AG04450 (cell line): ENCODE measurements at regions not wholly inside any gene's neighbourhood (a gene's known extent, or its start where the extent isn't known, plus 50 kb on each side); places are given as distances from the start of the nearest gene placed in this dataset.
"Not testable (repeated sequence)": the region's sequence is repeated elsewhere in the genome, so short reads cannot be mapped to it uniquely, and the experiment has no call there.

Experiments
- CTCF ChIA-PET: fragments of 300-600, 350-600 bp; formaldehyde crosslinking; extraction: SDS; loops from one replicate; lab custom pipeline; 2022; ENCODE audit warnings: antibody characterized with exemption, inconsistent platforms; lab: Charles Lee
- POLR2A ChIA-PET: fragments of 350-600 bp; formaldehyde crosslinking; extraction: SDS; loops from one replicate; lab custom pipeline; 2021; ENCODE audit warnings: antibody characterized with exemption, inconsistent platforms; lab: Yijun Ruan, JAX
- DNase-seq: peaks from one replicate; pipeline ENCODE4 v3.0.0-alpha.2; 2011; ENCODE audit warnings: low read depth, low spot score
- H3K27ac ChIP-seq: one replicate; pipeline ENCODE4 v1.5.1; 2012; ENCODE audit warnings: low read depth, low read length, control low read depth
- H3K27me3 ChIP-seq: one replicate; pipeline ENCODE4 v1.6.0; 2012; ENCODE audit warnings: low read length; ENCODE audit not compliant: control insufficient read depth, insufficient read depth
- H3K4me3 ChIP-seq: 2 replicates; pipeline ENCODE4 v1.5.1; 2011; ENCODE audit warnings: mild to moderate bottlenecking, low read depth, low read length, control low read depth
- H3K9me3 ChIP-seq: 2 replicates; pipeline ENCODE4 v1.5.1; 2012; ENCODE audit warnings: low read length; ENCODE audit not compliant: control insufficient read depth, insufficient read depth
- TF ChIP-seq, protein P1 (sequence below): IDR thresholded peaks from 2 replicates; pipeline ENCODE4 v1.5.1; 2011; ENCODE audit warnings: low read depth, low read length, control low read depth, inconsistent platforms

DNA sequence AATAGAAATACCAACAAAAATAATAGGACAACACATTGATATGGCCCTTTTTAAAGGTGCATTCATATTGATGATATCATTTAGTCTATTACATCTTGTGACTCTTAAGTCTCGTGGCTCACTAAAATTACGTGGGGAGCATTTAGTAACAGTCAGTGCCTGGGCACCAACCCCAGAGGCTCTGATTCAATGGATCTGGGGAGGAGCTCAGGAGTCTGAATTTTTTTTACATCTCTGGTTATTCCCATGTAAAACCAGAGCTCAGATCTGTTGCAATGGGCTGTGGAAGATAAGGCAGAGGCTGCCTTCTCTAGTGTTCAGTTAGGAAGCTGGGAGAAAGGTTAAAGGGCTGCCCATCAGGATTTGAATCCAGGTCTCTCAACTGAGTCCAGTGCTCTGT is 549.9 kb upstream of the CDH5 start:
- POLR2A ChIA-PET: no interaction called here

DNA sequence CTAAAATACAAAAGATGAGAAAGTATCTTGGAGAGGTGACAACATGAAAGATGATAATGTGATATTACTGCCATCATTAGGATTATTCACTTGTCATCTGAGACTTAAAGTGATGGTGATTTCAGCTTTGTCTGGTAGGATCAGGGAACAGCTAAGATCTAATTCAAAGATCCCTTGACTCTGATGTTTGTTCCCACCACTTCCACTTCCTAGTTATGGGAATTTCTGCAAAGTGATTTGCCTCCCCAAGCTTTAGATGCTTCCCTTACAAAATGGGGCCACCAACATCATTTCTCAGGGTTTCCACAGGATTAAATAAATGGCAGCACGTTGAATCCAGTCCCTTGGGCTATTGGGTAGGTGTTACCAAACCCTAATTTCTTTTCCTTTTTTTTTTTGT is 550.8 kb upstream of the CDH5 start:
- H3K27ac ChIP-seq: no peak overlapping the region
- H3K27me3 ChIP-seq: no peaks in the 10 kb centered on the region
- H3K4me3 ChIP-seq: no peak overlapping the region
- H3K9me3 ChIP-seq: no peaks in the 10 kb centered on the region
- TF ChIP-seq, protein P1, sequence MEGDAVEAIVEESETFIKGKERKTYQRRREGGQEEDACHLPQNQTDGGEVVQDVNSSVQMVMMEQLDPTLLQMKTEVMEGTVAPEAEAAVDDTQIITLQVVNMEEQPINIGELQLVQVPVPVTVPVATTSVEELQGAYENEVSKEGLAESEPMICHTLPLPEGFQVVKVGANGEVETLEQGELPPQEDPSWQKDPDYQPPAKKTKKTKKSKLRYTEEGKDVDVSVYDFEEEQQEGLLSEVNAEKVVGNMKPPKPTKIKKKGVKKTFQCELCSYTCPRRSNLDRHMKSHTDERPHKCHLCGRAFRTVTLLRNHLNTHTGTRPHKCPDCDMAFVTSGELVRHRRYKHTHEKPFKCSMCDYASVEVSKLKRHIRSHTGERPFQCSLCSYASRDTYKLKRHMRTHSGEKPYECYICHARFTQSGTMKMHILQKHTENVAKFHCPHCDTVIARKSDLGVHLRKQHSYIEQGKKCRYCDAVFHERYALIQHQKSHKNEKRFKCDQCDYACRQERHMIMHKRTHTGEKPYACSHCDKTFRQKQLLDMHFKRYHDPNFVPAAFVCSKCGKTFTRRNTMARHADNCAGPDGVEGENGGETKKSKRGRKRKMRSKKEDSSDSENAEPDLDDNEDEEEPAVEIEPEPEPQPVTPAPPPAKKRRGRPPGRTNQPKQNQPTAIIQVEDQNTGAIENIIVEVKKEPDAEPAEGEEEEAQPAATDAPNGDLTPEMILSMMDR: no peak
- ChIA-PET POLR2A (no interaction called here), CTCF (no interaction called here)
- DNase-seq: no peak

More for the DNA sequence above, 549.9 kb upstream of the CDH5 start:
- no peaks in the 10 kb centered on the region for H3K9me3 ChIP-seq
- no peak overlapping the region for H3K4me3 ChIP-seq
- no peak overlapping the region for H3K27ac ChIP-seq
- no peak for DNase-seq
- TF ChIP-seq, protein P1: no peak
- no peaks in the 10 kb centered on the region for H3K27me3 ChIP-seq
- CTCF ChIA-PET: no interaction called here

DNA sequence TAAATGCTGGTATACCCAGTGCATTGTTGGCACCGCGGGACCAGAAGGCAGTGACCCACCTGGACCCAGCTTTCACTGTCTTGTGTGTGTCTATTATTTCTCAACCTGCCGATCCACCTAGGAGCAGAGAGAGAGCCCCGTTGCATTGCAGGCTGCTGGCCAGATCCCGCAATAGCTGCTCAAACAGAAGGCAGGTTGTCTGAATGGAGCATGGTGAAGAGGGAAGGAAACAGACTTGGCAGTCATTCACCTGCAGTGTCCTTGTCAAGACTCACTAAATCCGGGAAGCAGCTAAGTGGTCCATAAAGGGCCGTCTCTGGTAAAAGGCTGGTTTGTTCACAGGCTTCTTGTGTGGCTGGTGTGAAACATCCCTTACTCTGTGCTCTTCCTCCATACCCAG is 552.6 kb upstream of the CDH5 start:
- DNase-seq, H3K27me3 ChIP-seq, CTCF ChIA-PET, H3K9me3 ChIP-seq, H3K4me3 ChIP-seq, H3K27ac ChIP-seq, POLR2A ChIA-PET: not testable (repeated sequence)

DNA sequence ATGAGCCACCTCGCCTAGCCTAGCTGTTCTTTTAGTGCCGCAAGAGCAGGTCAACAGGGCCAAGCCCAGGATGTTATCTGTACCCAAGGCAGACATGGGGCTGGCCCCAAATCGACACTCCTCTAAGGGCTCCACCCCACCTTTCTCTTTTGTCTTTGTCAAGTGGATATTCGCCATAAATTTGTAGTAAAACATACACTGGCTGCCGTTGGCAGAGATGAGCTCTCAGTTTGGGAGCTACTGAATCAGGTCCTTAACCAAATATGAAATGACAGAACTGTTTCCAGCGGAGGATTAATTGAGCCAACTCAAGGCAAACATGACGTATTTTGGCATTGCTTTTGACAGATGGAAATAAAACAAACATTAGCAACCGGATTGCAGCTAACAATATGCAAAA is 556.9 kb upstream of the CDH5 start:
- DNase-seq: no peak
- no peak overlapping the region for H3K27ac ChIP-seq
- CTCF ChIA-PET: no interaction called here

DNA sequence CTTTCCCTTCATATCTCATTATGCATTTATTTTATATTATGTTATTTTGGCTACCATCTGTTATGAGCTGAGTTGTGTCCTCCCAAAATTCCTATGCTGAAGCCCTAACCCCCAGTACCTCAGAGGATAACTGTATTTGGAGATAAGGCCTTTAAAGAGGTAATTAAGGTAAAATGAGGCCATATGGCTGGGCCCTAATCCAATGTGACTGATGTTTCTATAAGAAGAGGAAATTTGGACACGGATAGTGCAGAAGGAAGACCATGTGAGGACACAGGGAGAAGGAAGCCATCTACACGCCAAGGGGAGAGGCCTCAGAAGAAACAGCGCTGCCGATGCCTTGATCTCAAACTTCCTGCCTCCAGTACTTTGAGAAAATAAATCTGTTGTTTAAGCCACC is 557.7 kb upstream of the CDH5 start:
- TF ChIP-seq, protein P1: no peak
- Histone ChIP-seq H3K27ac (no peak overlapping the region), H3K9me3 (no peaks in the 10 kb centered on the region), H3K4me3 (no peak overlapping the region), H3K27me3 (peaks cover 2% of the 10 kb centered on the region)
- DNase-seq: no peak
- CTCF ChIA-PET: no interaction called here
- POLR2A ChIA-PET: no interaction called here

More for the DNA sequence above, 556.9 kb upstream of the CDH5 start:
- TF ChIP-seq, protein P1: no peak
- POLR2A ChIA-PET: interaction anchor here (0.6 kb wide), 1 partner anchor 439 kb away, joined by 6 read pairs; no protein-coding TSS in a partner anchor
- H3K9me3 ChIP-seq: no peaks in the 10 kb centered on the region
- no peak overlapping the region for H3K4me3 ChIP-seq
- H3K27me3 ChIP-seq: no peaks in the 10 kb centered on the region

DNA sequence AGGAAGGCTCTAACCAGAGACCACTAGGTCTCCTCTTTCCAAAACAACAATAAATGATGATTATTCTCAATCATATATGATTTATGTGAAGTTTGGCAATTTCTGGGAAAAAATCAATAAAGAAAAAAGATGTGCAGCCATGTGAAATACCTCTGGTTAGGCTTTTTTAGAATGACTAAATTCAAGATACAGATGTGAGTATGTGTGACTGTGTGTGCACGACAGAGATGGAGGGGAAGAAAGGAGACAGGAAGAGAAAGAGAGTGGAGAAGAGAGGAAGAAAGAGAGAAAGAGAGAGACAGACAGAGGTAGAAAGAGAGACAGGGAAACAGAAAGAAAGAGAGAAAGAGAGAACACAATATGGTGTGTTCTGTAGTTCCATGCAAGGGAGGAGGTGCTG is 558.6 kb upstream of the CDH5 start:
- ChIA-PET CTCF (no interaction called here), POLR2A (no interaction called here)
- Histone ChIP-seq H3K27ac (no peak overlapping the region), H3K4me3 (no peak overlapping the region), H3K9me3 (no peaks in the 10 kb centered on the region), H3K27me3 (peaks cover 2% of the 10 kb centered on the region)
- no peak for DNase-seq
- TF ChIP-seq, protein P1: no peak

DNA sequence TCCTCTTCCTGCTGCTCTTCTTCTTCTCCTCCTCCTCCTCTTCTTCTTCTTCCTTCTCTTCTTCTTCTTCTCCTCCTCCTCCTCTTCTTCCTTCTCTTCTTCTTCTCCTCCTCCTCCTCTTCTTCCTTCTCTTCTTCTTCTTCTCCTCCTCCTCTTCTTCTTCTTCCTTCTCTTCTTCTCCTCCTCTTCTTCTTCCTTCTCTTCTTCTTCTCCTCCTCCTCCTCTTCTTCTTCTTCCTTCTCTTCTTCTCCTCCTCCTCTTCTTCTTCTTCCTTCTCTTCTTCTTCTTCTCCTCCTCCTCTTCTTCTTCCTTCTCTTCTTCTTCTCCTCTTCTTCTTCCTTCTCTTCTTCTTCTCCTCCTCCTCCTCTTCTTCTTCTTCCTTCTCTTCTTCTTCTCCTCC is 560.8 kb upstream of the CDH5 start:
- not testable (repeated sequence) for DNase-seq, H3K9me3 ChIP-seq

More for the DNA sequence above, 560.8 kb upstream of the CDH5 start:
- CTCF ChIA-PET, H3K27me3 ChIP-seq, H3K27ac ChIP-seq, POLR2A ChIA-PET, H3K4me3 ChIP-seq: not testable (repeated sequence)
